GM23338 (cell line): ENCODE measurements at regions not wholly inside any gene's neighbourhood (a gene's known extent, or its start where the extent isn't known, plus 50 kb on each side); places are given as distances from the start of the nearest gene placed in this dataset.
A peak's percentile ranks its signal among the peaks of the same experiment; 100 is the strongest.

Source experiments
- ATAC-seq: fragments of 200-7000 bp; cut with Tn5 transposase; 3 replicates; pipeline ENCODE4 v1.9.1; 2020
- DNase-seq: peaks from one replicate; pipeline ENCODE4 v3.0.0-alpha.2; 2015; ENCODE audit warnings: low spot score
- H2AFZ ChIP-seq: fragments of 200-600 bp; sonication (generic); 2 replicates; pipeline ENCODE4 v1.8.0; 2016; ENCODE audit warnings: antibody characterized with exemption, mild to moderate bottlenecking, moderate library complexity
- H3F3A ChIP-seq: fragments of 200-600 bp; sonication (generic); replicated peaks from 2 replicates; pipeline ENCODE4 v1.8.0; 2017; ENCODE audit warnings: antibody characterized with exemption, mixed run types, low read depth
- H3K27ac ChIP-seq: fragments of 200-600 bp; sonication (generic); 2 replicates; pipeline ENCODE4 v1.6.1; 2016; ENCODE audit warnings: low read depth
- H3K27me3 ChIP-seq: fragments of 200-600 bp; sonication (generic); 2 replicates; pipeline ENCODE4 v1.8.0; 2016; ENCODE audit warnings: mild to moderate bottlenecking, mixed run types, moderate library complexity; ENCODE audit not compliant: insufficient read depth
- H3K36me3 ChIP-seq: fragments of 200-600 bp; sonication (generic); 2 replicates; pipeline ENCODE4 v1.8.0; 2016; ENCODE audit warnings: mild to moderate bottlenecking; ENCODE audit not compliant: insufficient read depth
- H3K4me1 ChIP-seq: fragments of 200-600 bp; sonication (generic); 2 replicates; pipeline ENCODE4 v1.8.0; 2016; ENCODE audit warnings: mild to moderate bottlenecking, moderate library complexity; ENCODE audit not compliant: insufficient read depth
- H3K4me2 ChIP-seq: fragments of 200-600 bp; sonication (generic); 2 replicates; pipeline ENCODE4 v1.7.1; 2017; ENCODE audit warnings: mixed run types
- H3K4me3 ChIP-seq: fragments of 200-600 bp; sonication (generic); 2 replicates; pipeline ENCODE4 v1.6.1; 2016; ENCODE audit warnings: mixed run types
- H3K79me2 ChIP-seq: fragments of 200-600 bp; sonication (generic); replicated peaks from 2 replicates; pipeline ENCODE4 v1.8.0; 2017; ENCODE audit warnings: mild to moderate bottlenecking; ENCODE audit not compliant: insufficient read depth
- H3K9me2 ChIP-seq: fragments of 200-600 bp; sonication (generic); 2 replicates; pipeline ENCODE4 v1.8.0; 2017; ENCODE audit not compliant: insufficient read depth
- H4K20me1 ChIP-seq: fragments of 200-600 bp; sonication (generic); replicated peaks from 2 replicates; pipeline ENCODE4 v1.8.0; 2017; ENCODE audit warnings: mild to moderate bottlenecking; ENCODE audit not compliant: insufficient read depth
- H3K27ac Mint-ChIP-seq: 2 replicates; pipeline ENCODE4 v1.8.0; 2020; ENCODE audit warnings: inconsistent platforms, mild to moderate bottlenecking, moderate library complexity, mixed read lengths
- H3K27me3 Mint-ChIP-seq: 3 replicates; pipeline ENCODE4 v1.8.0; 2022; ENCODE audit warnings: low read depth, mild to moderate bottlenecking, moderate library complexity, mixed read lengths, inconsistent platforms; ENCODE audit not compliant: insufficient read depth, poor library complexity
- H3K36me3 Mint-ChIP-seq: 3 replicates; pipeline ENCODE4 v1.8.0; 2021; ENCODE audit warnings: low read depth, mild to moderate bottlenecking, inconsistent platforms, moderate library complexity, mixed read lengths
- H3K4me1 Mint-ChIP-seq: 3 replicates; pipeline ENCODE4 v1.8.0; 2020; ENCODE audit warnings: mild to moderate bottlenecking, inconsistent platforms, mixed read lengths
- H3K4me3 Mint-ChIP-seq: 3 replicates; pipeline ENCODE4 v1.8.0; 2021; ENCODE audit warnings: moderate library complexity, mild to moderate bottlenecking, inconsistent platforms, mixed read lengths
- H3K9me3 Mint-ChIP-seq: 3 replicates; pipeline ENCODE4 v1.8.0; 2020; ENCODE audit warnings: moderate library complexity, mild to moderate bottlenecking, inconsistent platforms, mixed read lengths
- CREB1 ChIP-seq: fragments of 250-450 bp; sonication (Bioruptor Pico); IDR thresholded peaks from 2 replicates; pipeline ENCODE4 v1.5.0; 2020; ENCODE audit warnings: low read depth, mild to moderate bottlenecking, moderate library complexity
- CTCF ChIP-seq, 2 experiments: fragments of 200-600 bp in 1 of 2; sonication (generic) in 1 of 2; conservative IDR thresholded peaks; 2 replicates each; pipeline versions ENCODE4 v1.5.1 to v1.6.1; 2016 to 2017; ENCODE audit warnings: antibody characterized with exemption in 2 of 2, low read depth in 2 of 2, mild to moderate bottlenecking in 2 of 2, moderate library complexity in 1 of 2
- EZH2 ChIP-seq: fragments of 200-600 bp; sonication (generic); IDR thresholded peaks from one replicate; pipeline ENCODE4 v1.8.0; 2017; ENCODE audit warnings: antibody characterized with exemption, mild to moderate bottlenecking, low read depth; ENCODE audit not compliant: unreplicated experiment
- EZH2phosphoT487 ChIP-seq: fragments of 200-600 bp; sonication (generic); IDR thresholded peaks from one replicate; pipeline ENCODE4 v1.8.1; 2018; ENCODE audit warnings: antibody characterized with exemption; ENCODE audit not compliant: unreplicated experiment
- JUNB ChIP-seq: IDR thresholded peaks from one replicate; pipeline ENCODE4 v1.6.1; 2016; ENCODE audit warnings: antibody characterized with exemption; ENCODE audit not compliant: unreplicated experiment
- NANOG ChIP-seq: IDR thresholded peaks from 2 replicates; pipeline ENCODE4 v1.6.1; 2016; ENCODE audit warnings: antibody characterized with exemption, borderline replicate concordance
- POLR2AphosphoS5 ChIP-seq: IDR thresholded peaks from 2 replicates; pipeline ENCODE4 v1.6.1; 2016; ENCODE audit warnings: antibody characterized with exemption, low read depth
- STAT1 ChIP-seq: IDR thresholded peaks from one replicate; pipeline ENCODE4 v1.6.1; 2016; ENCODE audit warnings: antibody characterized with exemption; ENCODE audit not compliant: unreplicated experiment
- ZNF114 ChIP-seq: fragments of 250-450 bp; sonication (Bioruptor Pico); IDR thresholded peaks from 2 replicates; pipeline ENCODE4 v1.5.0; 2020; ENCODE audit warnings: mild to moderate bottlenecking, moderate library complexity
- ZNF331 ChIP-seq: fragments of 250-450 bp; sonication (Bioruptor Pico); IDR thresholded peaks from 2 replicates; pipeline ENCODE4 v1.5.0; 2020; ENCODE audit warnings: low read depth, mild to moderate bottlenecking, moderate library complexity
- ZNF462 ChIP-seq: fragments of 250-450 bp; sonication (Bioruptor Pico); IDR thresholded peaks from 2 replicates; pipeline ENCODE4 v1.5.0; 2020; ENCODE audit warnings: mild to moderate bottlenecking, moderate library complexity
- TF ChIP-seq, protein P1 (sequence below): IDR thresholded peaks from one replicate; pipeline ENCODE4 v1.6.1; 2018; ENCODE audit warnings: antibody characterized with exemption; ENCODE audit not compliant: unreplicated experiment

GRCh38 chr3:182711853-182712252 lies 81.5 kb upstream of the ATP11B start (continued):
- TF ChIP-seq ZNF462 (CRISPR knock-in tag) = no peak
- no peak for TF ChIP-seq JUNB
- TF ChIP-seq CTCF (conservative IDR thresholded peaks at IDR 0.05; ENCODE audit: low read depth in 2 of 2) = no peak

DNA sequence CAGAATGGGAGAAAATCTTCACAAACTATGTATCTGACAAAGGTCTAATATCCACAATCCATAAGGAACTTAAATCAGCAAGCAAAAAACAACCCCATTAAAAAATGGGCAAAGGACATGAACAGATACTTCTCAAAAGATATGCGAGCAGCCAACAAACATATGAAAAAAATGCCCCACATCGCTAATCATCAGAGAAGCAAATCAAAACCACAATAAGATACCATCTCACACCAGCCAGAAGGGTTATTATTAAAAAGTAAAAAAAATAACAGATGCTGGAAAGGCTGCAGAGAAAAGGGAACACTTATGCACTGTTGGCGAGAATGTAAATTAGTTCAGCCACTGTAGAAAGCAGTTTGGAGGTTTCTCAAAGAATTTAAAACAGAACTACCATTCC lies 80.2 kb upstream of the ATP11B start:
- no peak for ATAC-seq
- Mint-ChIP-seq H3K4me3 (no peak overlapping the region), H3K9me3 (no peaks in the 10 kb centered on the region)
- TF ChIP-seq STAT1 (no peak), ZNF331 (CRISPR knock-in tag) (no peak), ZNF114 (CRISPR knock-in tag) (no peak), JUNB (no peak), POLR2AphosphoS5 (no peak), EZH2 (no peak), CTCF (conservative IDR thresholded peaks at IDR 0.05; ENCODE audit: low read depth in 2 of 2) (no peak), CREB1 (CRISPR knock-in tag) (no peak), NANOG (no peak), EZH2phosphoT487 (no peak)
- TF ChIP-seq, protein P1, sequence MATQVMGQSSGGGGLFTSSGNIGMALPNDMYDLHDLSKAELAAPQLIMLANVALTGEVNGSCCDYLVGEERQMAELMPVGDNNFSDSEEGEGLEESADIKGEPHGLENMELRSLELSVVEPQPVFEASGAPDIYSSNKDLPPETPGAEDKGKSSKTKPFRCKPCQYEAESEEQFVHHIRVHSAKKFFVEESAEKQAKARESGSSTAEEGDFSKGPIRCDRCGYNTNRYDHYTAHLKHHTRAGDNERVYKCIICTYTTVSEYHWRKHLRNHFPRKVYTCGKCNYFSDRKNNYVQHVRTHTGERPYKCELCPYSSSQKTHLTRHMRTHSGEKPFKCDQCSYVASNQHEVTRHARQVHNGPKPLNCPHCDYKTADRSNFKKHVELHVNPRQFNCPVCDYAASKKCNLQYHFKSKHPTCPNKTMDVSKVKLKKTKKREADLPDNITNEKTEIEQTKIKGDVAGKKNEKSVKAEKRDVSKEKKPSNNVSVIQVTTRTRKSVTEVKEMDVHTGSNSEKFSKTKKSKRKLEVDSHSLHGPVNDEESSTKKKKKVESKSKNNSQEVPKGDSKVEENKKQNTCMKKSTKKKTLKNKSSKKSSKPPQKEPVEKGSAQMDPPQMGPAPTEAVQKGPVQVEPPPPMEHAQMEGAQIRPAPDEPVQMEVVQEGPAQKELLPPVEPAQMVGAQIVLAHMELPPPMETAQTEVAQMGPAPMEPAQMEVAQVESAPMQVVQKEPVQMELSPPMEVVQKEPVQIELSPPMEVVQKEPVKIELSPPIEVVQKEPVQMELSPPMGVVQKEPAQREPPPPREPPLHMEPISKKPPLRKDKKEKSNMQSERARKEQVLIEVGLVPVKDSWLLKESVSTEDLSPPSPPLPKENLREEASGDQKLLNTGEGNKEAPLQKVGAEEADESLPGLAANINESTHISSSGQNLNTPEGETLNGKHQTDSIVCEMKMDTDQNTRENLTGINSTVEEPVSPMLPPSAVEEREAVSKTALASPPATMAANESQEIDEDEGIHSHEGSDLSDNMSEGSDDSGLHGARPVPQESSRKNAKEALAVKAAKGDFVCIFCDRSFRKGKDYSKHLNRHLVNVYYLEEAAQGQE = no peak

More for the DNA sequence above, 80.2 kb upstream of the ATP11B start:
- H3K27ac ChIP-seq = no peak overlapping the region
- Mint-ChIP-seq H3K27me3 (peaks cover 3% of the 10 kb centered on the region), H3K36me3 (no peaks in the 10 kb centered on the region), H3K4me1 (peaks cover 10% of the 10 kb centered on the region), H3K27ac (no peak overlapping the region)
- no peak overlapping the region for H3K4me2 ChIP-seq
- H3K27me3 ChIP-seq = no peaks in the 10 kb centered on the region
- no peaks in the 10 kb centered on the region for H3K79me2 ChIP-seq
- H2AFZ ChIP-seq = 0 out of 2 replicates have a peak overlapping the region, but pooled peaks have one; percentile 10
- no peak for DNase-seq
- H3K4me1 ChIP-seq = no peaks in the 10 kb centered on the region
- no peaks in the 10 kb centered on the region for H3K9me2 ChIP-seq
- no peak overlapping the region for H3K4me3 ChIP-seq
- H4K20me1 ChIP-seq = no peaks in the 10 kb centered on the region
- no peaks in the 10 kb centered on the region for H3K36me3 ChIP-seq
- no peaks in the 10 kb centered on the region for H3F3A ChIP-seq
